IPS-NIHi7 (cell line): ENCODE measurements at regions not wholly inside any gene's neighbourhood (a gene's known extent, or its start where the extent isn't known, plus 50 kb on each side); places are given as distances from the start of the nearest gene placed in this dataset.

Source experiments
- DNase-seq: peaks from one replicate; pipeline ENCODE4 v3.0.0; 2012; ENCODE audit warnings: mixed read lengths; ENCODE audit errors: extremely low spot score

DNA sequence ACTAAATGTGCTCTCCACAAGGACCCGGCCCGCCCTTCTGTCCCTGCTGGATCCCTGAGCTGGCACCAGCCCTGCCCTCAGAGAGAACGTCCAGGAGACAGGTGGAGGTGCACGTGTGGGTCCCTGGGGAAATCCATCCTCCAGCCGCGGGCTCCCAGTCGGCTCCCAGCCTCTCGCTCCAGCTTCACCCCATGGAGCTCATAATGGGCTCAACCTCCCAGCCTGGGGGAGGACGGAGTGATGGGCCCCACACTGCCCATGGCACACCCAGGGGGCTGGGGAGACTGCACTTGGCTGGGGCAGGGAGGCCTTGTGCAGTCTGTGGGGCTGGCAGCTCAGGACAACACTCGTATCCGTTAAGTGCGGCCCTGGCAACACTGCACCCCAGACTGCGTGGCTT is 250.5 kb downstream of the TMEM121 start:
- DNase-seq, result no peak

DNA sequence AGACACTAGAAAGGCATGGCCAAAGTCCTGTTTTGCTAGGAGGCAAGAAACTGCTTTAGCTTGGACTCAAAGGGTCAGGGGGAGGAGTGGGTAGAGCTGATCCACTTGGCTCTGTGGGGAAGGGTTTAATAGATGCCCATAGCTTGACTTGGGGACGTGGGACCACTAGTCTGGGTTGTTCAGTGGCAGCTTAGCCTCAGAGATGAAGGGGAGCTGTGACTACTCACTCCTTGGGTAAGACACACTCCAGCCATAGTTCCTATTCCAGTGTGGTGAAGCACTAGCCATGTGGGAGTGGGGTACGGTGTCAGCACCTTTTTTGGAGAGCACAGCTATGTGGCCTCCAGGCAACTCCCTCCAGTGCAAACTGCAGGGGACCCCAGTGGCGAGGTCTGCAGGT is 257.3 kb downstream of the TMEM121 start:
- DNase-seq, result no peak

DNA sequence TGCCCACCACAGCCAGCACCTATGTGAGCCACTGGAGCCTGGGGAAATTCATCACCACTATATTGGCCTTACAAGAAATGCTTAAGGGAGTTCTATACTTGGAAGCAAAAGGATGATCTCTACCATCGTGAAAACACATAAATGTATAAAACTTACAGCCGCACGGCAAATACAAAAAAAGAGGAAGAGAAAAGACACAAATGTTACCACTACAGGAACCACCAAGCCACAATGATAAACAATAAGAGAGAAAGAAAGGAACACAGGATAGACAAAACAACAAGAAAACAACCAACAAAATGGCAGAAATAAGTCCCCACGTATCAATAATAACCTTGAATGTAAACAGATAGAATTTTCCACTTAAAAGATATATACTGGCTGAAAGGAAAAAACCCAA is 267.5 kb downstream of the TMEM121 start:
- no peak for DNase-seq

DNA sequence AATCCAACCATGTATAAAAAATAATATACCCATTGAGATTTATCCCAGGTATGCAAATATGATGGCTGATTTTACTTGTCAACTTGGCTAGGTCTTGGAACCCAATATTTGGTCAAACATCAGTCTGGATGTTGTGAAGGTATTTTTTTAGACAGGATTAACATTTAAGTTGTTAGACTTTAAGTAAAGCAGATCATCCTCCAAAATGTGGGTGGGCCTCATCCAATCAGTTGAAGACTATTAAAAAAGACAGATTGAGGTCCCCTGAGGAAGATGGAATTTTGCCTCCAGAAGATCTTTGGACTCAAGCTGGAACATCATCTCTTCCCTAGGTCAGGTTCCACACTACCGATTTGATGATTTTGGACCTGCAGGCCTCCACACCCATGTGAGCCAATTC is 271.2 kb downstream of the TMEM121 start:
- DNase-seq, result no peak

DNA sequence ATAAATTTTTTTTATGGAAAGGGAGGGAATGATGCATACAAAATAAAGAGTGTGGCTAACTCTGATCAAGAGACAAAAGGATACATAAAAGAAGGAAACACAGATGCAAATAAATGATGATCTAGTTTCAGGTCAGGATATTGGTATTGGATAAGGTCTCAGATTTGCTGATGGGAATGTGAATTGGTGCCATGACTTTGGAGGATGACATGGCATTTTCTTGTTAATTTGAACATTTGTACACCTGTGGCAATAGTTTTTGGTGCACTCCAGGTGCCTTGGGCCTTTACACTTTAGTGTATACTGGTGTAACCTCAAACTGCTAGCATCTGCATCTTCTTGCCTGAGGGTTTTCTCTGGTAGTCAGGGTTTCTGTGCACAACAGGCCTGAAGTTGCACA is 279.3 kb downstream of the TMEM121 start:
- DNase-seq, result no peak

- DNase-seq, result no peak
Measured at GRCh38 chr14:105806568-105806967, 280.2 kb downstream of the TMEM121 start.

GRCh38 chr14:105817971-105818711 is 291.8 kb downstream of the TMEM121 start:
- no peak for DNase-seq

DNA sequence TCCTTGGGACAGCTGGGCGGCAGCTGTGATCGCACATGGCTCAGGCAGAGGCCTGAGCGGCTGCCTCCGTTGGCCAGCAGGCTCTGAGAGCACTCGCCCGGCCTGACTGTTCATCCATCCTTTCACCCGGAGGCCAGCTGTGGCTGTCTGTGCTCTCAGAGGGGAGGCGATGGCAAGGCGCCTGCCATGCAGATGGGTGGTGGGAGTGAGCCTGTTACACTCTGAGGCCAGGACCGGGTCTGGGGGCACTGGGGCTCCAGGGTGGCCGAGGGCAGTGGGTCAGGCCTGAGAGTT is 292.3 kb downstream of the TMEM121 start:
- no peak for DNase-seq

- no peak for DNase-seq
Measured at GRCh38 chr14:105830171-105830570, 303.8 kb downstream of the TMEM121 start.

GRCh38 chr14:105836160-105836559 is 309.8 kb downstream of the TMEM121 start:
- DNase-seq, result no peak

- no peak for DNase-seq
Measured at GRCh38 chr14:105836730-105837129, 310.3 kb downstream of the TMEM121 start.

- no peak for DNase-seq
Measured at GRCh38 chr14:105837349-105838063, 311.1 kb downstream of the TMEM121 start.

GRCh38 chr14:105838107-105838506 is 311.7 kb downstream of the TMEM121 start:
- DNase-seq, result no peak

DNA sequence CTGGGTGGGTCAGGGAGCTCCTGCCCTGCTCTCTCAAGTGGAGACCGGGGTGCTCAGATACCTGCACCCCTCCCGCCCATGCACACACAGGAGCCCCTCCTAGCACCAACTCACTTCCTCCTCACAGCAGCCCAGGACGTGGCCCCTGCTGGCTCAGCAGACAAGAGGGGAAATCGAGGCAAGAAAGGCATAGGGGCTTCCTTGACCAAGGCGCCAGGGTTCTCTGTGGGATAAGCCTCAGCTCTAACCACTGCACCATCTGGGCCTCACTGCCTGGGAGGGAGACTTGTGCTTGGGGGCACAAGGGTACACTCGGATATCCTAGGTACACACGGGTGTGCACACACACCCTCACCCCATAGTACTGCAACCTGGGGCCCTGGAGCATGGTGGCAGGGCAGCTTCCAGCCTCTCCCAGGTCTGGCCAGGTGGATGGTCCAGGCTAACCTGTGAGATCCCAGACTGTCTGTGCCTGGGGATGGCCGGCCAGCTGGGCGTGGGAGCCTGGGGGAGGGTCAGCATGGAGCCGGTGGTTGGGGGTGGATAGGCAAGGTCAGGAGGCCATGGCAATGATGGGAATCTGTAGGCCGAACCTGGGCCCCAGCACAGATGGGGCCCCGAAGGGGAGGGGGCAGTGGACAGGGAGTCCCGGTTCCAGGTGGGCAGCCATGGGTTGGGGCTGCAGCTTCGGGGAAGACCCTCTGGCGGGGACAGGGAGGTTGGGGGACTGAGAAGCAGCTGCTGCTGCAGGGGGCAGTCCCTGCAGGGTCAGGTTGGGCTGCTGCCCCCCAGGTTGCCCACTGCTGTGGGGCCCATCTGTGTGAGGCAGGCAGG is 312.4 kb downstream of the TMEM121 start:
- no peak for DNase-seq

GRCh38 chr14:105839425-105840265 is 313.3 kb downstream of the TMEM121 start:
- no peak for DNase-seq

DNA sequence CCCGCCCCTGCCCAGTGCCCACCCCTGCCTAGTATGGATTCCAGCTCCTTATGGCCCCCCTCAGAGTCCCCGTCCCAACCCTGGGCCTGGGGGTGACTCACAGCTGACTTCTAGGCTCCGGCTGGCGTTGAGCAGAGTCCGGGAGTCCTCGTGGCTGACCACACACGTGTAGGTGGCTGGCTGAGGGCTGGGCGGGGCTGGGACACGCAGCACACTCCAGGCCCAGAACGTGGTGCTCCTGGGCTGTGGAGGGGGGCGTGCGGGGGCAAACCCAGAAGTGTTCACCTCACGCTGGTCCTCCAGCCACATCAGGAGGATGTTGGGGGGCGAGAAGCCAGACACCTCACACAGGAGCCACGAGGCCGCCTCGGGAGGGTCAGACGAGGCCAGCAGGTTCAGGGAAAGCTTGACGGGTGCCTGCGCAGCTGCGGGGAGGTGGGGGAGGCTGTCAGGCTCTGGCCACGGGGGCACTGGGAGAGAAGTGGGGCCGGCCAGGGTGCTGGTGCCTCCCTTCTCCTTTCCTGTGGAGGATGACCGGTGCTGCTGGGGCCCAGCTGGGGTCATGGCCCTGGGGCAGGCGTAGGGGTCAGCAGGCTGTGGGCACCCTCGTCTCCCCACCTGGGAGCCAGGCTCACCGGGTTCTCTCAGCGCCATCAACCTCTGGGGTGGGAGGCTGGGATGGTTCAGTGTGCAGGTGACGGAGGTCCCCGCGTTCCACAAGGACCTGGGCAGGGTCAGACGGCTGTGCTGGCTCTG is 314.1 kb downstream of the TMEM121 start:
- no peak for DNase-seq

DNA sequence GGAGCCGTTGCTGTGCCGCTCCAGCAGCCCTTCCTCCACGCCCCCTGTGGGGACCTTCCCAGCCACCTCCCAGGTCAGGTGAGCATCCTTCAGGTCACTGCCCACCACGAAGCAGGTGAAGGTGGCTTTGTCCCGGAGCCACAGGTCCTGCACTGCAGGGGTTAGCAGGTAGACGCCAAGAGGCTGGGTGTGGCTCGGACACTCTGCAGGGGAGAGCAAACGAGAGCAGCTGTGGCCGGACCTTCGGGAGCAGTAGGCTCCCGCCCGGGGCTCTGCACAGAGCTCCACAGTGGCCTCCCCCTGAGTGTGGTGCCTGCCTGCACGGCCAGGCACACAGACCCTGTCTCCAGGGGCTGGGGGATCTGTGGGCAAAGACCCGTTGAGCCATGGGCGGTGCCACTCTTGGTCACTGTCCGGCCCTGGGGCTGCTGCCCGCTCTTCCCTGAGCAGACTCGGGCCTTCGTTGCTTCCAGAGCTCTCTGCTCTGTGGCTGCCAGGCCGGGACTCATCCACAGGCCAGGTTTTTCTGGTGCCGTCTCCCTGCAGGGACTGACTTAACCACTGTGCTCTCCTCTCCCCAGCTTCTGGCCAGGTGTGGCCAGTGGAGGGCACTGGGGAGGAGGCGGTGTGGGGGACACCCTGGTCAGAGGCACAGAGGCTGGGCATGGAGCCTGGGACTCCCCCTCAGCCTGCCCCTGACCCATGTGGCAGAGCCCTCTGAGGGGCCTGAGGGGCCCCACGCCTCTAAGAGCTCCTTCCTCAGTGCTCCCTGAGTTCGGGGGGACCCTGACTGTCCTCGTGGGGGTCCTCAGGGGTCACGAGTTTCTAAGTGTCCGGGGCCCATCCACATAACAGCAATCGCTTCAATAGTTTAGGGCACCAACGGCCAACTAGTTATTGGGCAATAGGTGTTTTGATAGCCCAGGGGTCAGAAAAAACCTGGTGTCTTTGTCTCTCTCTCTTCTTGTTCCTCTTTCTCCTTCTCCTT is 314.9 kb downstream of the TMEM121 start:
- no peak for DNase-seq

GRCh38 chr14:105842105-105842504 is 315.7 kb downstream of the TMEM121 start:
- no peak for DNase-seq

DNA sequence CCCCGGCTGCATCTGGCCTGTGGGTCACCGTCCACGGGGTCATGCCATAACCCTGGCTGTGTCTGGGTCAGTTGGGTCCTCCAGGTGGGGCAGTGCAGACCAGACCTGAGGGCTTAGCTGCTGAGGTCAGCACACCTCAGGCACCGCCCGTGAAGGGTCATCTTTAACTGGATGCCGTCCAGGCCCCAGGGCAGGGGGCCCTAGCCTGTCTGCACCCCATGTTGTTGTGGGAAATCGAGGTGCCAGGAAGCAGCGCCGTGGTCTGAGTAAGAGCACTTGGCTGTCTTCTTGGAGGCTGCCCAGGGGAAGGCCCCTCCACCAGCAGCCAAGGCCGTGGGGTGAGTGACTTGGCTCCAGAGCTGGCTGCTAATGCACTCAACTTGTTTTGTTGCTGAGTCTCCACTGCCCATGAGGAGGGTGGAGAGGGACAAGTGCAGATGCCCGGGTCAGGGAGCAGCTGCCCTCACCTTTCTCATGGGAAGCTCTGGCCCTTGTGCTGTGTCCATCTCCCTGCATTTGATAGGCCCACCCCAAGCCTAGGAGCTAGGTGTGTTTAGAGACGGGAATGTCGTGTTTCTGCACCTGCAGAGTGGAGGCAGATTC is 317.2 kb downstream of the TMEM121 start:
- no peak for DNase-seq
